ENCODE measurements at regions not wholly inside any gene's neighbourhood (a gene's known extent, or its start where the extent isn't known, plus 50 kb on each side); places are given as distances from the start of the nearest gene placed in this dataset.

DNA sequence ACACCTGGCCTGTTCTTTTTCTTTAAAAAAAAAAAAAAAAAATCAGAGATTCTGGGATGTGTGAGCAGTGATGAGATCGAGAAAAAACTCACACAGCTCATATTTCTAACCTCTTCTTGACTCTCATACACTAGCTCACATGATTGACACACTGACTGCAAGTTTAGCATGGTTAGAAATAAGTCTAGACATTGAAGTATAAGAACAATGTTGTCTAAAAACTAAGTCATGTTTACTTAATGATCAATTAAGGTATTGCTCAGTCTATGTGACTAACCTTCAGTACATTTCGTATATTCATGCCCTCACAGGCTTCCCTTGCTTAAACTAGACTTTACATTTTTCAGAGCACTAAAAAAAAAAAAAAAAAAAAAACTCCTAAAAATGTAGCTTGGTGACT lies 775.1 kb downstream of the GATA3 start:
- H3K4me3 ChIP-seq (ENCODE audit: low read depth, low read length) = no peak overlapping the region
- TF ChIP-seq, protein P1, sequence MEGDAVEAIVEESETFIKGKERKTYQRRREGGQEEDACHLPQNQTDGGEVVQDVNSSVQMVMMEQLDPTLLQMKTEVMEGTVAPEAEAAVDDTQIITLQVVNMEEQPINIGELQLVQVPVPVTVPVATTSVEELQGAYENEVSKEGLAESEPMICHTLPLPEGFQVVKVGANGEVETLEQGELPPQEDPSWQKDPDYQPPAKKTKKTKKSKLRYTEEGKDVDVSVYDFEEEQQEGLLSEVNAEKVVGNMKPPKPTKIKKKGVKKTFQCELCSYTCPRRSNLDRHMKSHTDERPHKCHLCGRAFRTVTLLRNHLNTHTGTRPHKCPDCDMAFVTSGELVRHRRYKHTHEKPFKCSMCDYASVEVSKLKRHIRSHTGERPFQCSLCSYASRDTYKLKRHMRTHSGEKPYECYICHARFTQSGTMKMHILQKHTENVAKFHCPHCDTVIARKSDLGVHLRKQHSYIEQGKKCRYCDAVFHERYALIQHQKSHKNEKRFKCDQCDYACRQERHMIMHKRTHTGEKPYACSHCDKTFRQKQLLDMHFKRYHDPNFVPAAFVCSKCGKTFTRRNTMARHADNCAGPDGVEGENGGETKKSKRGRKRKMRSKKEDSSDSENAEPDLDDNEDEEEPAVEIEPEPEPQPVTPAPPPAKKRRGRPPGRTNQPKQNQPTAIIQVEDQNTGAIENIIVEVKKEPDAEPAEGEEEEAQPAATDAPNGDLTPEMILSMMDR (IDR thresholded peaks at IDR 0.05; ENCODE audit: insufficient read depth, low read depth, low read length) = no peak
- no peak for DNase-seq (ENCODE audit: low read depth)

DNA sequence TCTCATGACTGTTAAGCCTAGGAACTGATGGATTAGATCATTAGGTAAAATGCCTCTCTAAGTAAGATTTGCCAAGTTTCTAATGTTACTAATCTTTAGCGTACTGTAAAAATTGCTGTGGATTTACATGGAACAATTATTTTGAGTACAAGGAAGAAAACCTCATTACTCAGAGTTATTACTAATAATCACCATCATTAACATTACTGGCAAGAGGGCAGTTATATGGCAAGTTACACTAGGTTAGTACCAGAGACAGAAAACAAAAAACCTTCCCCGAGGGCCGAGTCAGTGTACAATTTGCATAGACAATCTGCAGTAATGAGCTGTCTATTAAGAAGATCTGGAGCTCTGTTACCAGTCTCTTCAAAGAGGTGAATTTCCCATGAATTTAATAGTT lies 775.6 kb downstream of the GATA3 start:
- no peak overlapping the region for H3K4me3 ChIP-seq (ENCODE audit: low read depth, low read length)
- no peak for DNase-seq (ENCODE audit: low read depth)
- TF ChIP-seq, protein P1 (IDR thresholded peaks at IDR 0.05; ENCODE audit: insufficient read depth, low read depth, low read length) = no peak

DNA sequence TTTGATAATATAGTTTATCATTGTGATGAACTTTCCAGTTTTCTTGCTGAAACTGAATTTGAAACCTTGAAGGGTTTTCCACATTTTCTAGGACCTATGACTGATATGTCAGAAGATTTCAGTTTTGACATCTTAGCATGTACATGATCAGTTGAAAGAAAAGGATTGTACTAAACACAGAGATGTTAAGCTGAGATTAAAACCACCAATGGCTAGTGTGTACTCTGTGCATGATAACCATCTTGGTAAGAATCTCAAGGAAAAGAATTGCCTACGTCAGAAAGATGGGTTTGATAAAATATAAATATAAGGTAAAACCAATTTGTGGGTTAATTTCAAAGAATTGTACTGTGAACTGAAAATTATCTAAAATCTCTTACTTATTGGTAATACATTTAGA lies 776.4 kb downstream of the GATA3 start:
- no peak overlapping the region for H3K4me3 ChIP-seq (ENCODE audit: low read depth, low read length)
- DNase-seq (ENCODE audit: low read depth) = no peak
- TF ChIP-seq, protein P1 (IDR thresholded peaks at IDR 0.05; ENCODE audit: insufficient read depth, low read depth, low read length) = no peak

DNA sequence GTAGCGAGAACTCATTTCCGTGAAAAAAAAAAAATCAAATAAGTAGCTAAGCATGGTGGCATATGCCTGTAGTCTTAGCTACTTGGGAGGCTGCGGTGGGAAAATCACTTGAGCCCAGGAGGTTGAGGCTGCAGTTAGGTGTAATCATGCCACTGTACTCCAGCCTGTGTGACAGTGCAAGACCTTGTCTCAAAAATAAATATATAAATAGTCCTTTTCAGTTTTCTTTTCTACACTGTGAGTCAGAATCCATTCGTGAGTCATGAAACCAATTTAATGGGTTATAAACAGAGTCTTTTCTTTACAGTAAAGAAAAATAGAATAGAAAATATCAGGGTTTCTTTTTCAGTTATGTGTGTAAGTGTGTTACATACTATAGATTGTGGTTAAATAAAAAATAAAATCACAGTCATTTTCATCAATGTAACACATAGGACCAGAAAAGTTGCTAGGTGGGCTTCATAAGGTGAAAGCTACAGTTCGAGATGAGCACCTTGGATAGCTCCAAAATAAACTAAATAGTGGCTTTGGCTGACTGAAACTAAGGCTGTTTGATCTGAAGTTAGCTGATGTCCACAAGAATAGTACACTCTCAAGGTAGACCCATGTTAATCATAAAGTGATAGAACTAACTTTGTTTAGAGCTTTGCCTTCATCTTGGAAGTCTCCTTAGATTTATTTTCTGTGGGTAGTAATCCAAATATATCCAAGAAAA lies 781.1 kb downstream of the GATA3 start:
- H3K4me3 ChIP-seq (ENCODE audit: low read depth, low read length) = no peak overlapping the region
- no peak for DNase-seq (ENCODE audit: low read depth)
- TF ChIP-seq, protein P1 (IDR thresholded peaks at IDR 0.05; ENCODE audit: insufficient read depth, low read depth, low read length) = no peak

DNA sequence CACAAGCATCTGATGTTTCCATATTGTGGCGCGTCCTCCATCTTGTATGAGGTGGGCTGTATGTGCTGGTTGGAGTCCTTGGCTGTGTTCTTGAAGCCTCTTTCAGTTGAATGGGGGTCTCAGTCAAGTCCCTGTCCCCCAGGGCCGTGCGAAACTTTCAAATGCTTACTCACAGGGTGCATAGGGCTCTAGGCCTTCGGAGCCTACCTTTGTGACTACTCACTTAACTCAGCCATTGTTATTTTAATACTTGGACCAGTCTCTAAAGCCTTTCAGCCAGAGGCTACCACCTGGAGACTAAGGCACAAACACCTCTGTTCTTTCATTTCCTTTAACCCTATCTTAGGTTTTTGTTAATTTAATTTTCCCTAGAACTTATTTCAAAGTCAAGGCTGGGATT lies 785.9 kb downstream of the GATA3 start:
- TF ChIP-seq, protein P1 (IDR thresholded peaks at IDR 0.05; ENCODE audit: insufficient read depth, low read depth, low read length) = no peak
- DNase-seq (ENCODE audit: low read depth) = no peak

DNA sequence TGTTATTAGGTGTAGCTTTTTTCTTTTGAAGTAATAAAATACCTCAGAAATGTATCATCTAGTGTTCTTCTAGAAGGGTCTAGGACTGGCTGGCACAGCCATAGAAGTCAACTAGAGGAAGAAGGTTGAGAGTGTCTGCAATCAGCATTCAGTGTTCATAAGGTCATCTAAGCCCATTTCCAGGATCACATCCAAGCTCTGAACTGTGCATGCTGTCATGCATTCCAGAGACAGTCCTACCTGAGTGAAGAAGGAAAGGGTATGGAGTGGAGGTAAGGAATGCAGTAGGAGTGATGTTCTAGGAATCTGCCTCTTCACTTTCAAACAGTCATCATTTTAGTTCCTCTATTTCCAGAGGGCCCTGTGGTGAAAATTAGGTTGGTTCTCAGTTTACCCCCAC lies 789.7 kb downstream of the GATA3 start:
- H3K4me3 ChIP-seq (ENCODE audit: low read depth, low read length) = no peak overlapping the region
- no peak for DNase-seq (ENCODE audit: low read depth)
- TF ChIP-seq, protein P1 (IDR thresholded peaks at IDR 0.05; ENCODE audit: insufficient read depth, low read depth, low read length) = no peak

More for the DNA sequence above, 785.9 kb downstream of the GATA3 start:
- no peak overlapping the region for H3K4me3 ChIP-seq (ENCODE audit: low read depth, low read length)

DNA sequence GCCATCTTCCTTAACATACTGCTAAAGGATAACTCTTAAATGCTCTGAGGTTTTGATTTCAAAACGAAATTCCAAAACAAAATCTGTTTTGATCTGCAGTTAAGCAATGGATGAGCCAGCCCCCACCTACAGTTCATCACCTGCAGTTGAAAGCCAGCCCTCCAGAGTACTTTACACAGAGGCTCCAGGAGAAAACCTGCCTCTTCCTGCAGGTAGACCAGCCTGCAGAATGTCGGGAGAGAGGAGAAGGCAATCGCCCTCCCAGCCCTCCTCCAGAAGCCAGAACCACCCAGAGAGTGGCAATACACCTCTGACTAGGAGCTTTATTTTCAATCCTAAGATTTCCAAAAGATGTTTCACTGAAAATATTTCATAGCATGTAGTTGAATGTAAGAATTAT lies 798.1 kb downstream of the GATA3 start:
- no peak for DNase-seq (ENCODE audit: low read depth)
- H3K4me3 ChIP-seq (ENCODE audit: low read depth, low read length) = no peak overlapping the region
- TF ChIP-seq, protein P1 (IDR thresholded peaks at IDR 0.05; ENCODE audit: insufficient read depth, low read depth, low read length) = no peak
